IMR-90 (cell line): ENCODE measurements at regions not wholly inside any gene's neighbourhood (a gene's known extent, or its start where the extent isn't known, plus 50 kb on each side); places are given as distances from the start of the nearest gene placed in this dataset.

ENCODE experiments used
- ATAC-seq: fragments of 200-7000 bp; cut with Tn5 transposase; 2 replicates; pipeline ENCODE4 v1.9.1; 2020; ENCODE audit warnings: low read depth, mild to moderate bottlenecking, moderate library complexity
- BruUV-seq: library from RNA; stranded (reverse); fragments of 400-500 nt; replicated peaks from 2 replicates; lab custom pipeline; 2021; lab: Mats Ljungman, UMichigan
- CTCF ChIA-PET: fragments of 300-600 bp; formaldehyde crosslinking; extraction: SDS; loops from one replicate; lab custom pipeline; 2021; ENCODE audit warnings: antibody characterized with exemption; lab: Yijun Ruan, JAX
- POLR2A ChIA-PET: fragments of 300-600 bp; sonication (Branson Sonifier 250); formaldehyde crosslinking; loops from one replicate; lab custom pipeline; 2022; ENCODE audit warnings: antibody characterized with exemption; ENCODE audit not compliant: unreplicated experiment; lab: Charles Lee
- DNase-seq: peaks from one replicate; pipeline ENCODE4 v3.0.0; 2013
- H2AFZ ChIP-seq: replicated peaks from 2 replicates; pipeline ENCODE3; 2013; ENCODE audit warnings: low read length, mild to moderate bottlenecking; ENCODE audit not compliant: poor library complexity
- H2AK5ac ChIP-seq: 2 replicates; pipeline ENCODE4 v1.6.1; 2013; ENCODE audit warnings: low read depth, low read length, inconsistent platforms
- H2AK9ac ChIP-seq: replicated peaks from 2 replicates; pipeline ENCODE3; 2013; ENCODE audit warnings: mild to moderate bottlenecking, low read depth, low read length, moderate library complexity; ENCODE audit not compliant: poor library complexity
- H2BK120ac ChIP-seq: 2 replicates; pipeline ENCODE4 v1.6.1; 2013; ENCODE audit warnings: low read depth, low read length, inconsistent platforms
- H2BK15ac ChIP-seq: 3 replicates; pipeline ENCODE4 v1.6.1; 2013; ENCODE audit warnings: low read depth, low read length, inconsistent platforms
- H2BK20ac ChIP-seq: 2 replicates; pipeline ENCODE4 v1.6.1; 2013; ENCODE audit warnings: low read depth, mild to moderate bottlenecking, inconsistent platforms, low read length, moderate library complexity
- H2BK5ac ChIP-seq: 2 replicates; pipeline ENCODE4 v1.6.1; 2013; ENCODE audit warnings: mild to moderate bottlenecking, low read depth, low read length, inconsistent platforms; ENCODE audit not compliant: poor library complexity, severe bottlenecking
- H3K14ac ChIP-seq: replicated peaks from 2 replicates; pipeline ENCODE4 v1.6.1; 2013; ENCODE audit warnings: low read depth, low read length, inconsistent platforms
- H3K18ac ChIP-seq: 2 replicates; pipeline ENCODE4 v1.6.1; 2013; ENCODE audit warnings: low read depth, low read length, control low read depth
- H3K23ac ChIP-seq: 2 replicates; pipeline ENCODE4 v1.6.1; 2013; ENCODE audit warnings: low read depth, low read length, inconsistent platforms
- H3K27ac ChIP-seq: 2 replicates; pipeline ENCODE4 v1.5.1; 2013; ENCODE audit warnings: mild to moderate bottlenecking, control low read depth, low read length; ENCODE audit not compliant: insufficient read depth
- H3K27me3 ChIP-seq: 2 replicates; pipeline ENCODE4 v1.6.1; 2013; ENCODE audit warnings: low read length; ENCODE audit not compliant: control insufficient read depth, insufficient read depth
- H3K36me3 ChIP-seq: 2 replicates; pipeline ENCODE4 v1.6.1; 2013; ENCODE audit warnings: low read length, mixed read lengths; ENCODE audit not compliant: control insufficient read depth, insufficient read depth
- H3K4ac ChIP-seq: 2 replicates; pipeline ENCODE4 v1.6.1; 2013; ENCODE audit warnings: low read depth, low read length, inconsistent platforms
- H3K4me1 ChIP-seq: 2 replicates; pipeline ENCODE4 v1.6.1; 2013; ENCODE audit warnings: low read length, mixed read lengths; ENCODE audit not compliant: control insufficient read depth, insufficient read depth
- H3K4me2 ChIP-seq: 2 replicates; pipeline ENCODE4 v1.6.1; 2013; ENCODE audit warnings: low read depth, mild to moderate bottlenecking, control low read depth, low read length, moderate library complexity
- H3K4me3 ChIP-seq: 2 replicates; pipeline ENCODE4 v1.5.1; 2013; ENCODE audit warnings: low read depth, mild to moderate bottlenecking, control low read depth, low read length, moderate library complexity; ENCODE audit not compliant: insufficient read depth
- H3K56ac ChIP-seq: 2 replicates; pipeline ENCODE4 v1.6.1; 2013; ENCODE audit warnings: low read length, inconsistent platforms; ENCODE audit not compliant: insufficient read depth; ENCODE audit errors: extremely low read depth
- H3K79me1 ChIP-seq, 2 experiments: 2 replicates each; pipeline ENCODE4 v1.6.1; 2013; ENCODE audit warnings: low read length in 2 of 2, inconsistent platforms in 1 of 2, low read depth in 1 of 2
- H3K9ac ChIP-seq: 2 replicates; pipeline ENCODE4 v1.6.1; 2013; ENCODE audit warnings: low read depth, low read length, control low read depth
- H3K9me1 ChIP-seq: 2 replicates; pipeline ENCODE4 v1.6.1; 2013; ENCODE audit warnings: low read length, inconsistent platforms; ENCODE audit not compliant: insufficient read depth
- H3K9me3 ChIP-seq: 2 replicates; pipeline ENCODE4 v1.6.1; 2013; ENCODE audit warnings: low read length; ENCODE audit not compliant: control insufficient read depth, insufficient read depth
- H4K20me1 ChIP-seq: 2 replicates; pipeline ENCODE4 v1.6.1; 2013; ENCODE audit warnings: low read length, inconsistent platforms; ENCODE audit not compliant: insufficient read depth
- H4K5ac ChIP-seq: 2 replicates; pipeline ENCODE4 v1.6.1; 2013; ENCODE audit warnings: mild to moderate bottlenecking, low read depth, low read length, control low read depth
- H4K8ac ChIP-seq, 2 experiments: 2 replicates each; pipeline ENCODE4 v1.6.1; 2013; ENCODE audit warnings: low read depth in 2 of 2, low read length in 2 of 2, control low read depth in 1 of 2, inconsistent platforms in 1 of 2
- H4K91ac ChIP-seq: 2 replicates; pipeline ENCODE4 v1.6.1; 2013; ENCODE audit warnings: low read depth, low read length, inconsistent platforms; ENCODE audit not compliant: insufficient read depth
- BHLHE40 ChIP-seq: fragments of 150-350 bp; IDR thresholded peaks from 2 replicates; pipeline ENCODE4 v1.6.1; 2016; ENCODE audit warnings: mild to moderate bottlenecking, low read depth, low read length
- CHD1 ChIP-seq: IDR thresholded peaks from 2 replicates; pipeline ENCODE4 v1.6.1; 2012; ENCODE audit warnings: low read depth, low read length, improper control_type of control experiment
- CTCF ChIP-seq: conservative IDR thresholded peaks from 2 replicates; pipeline ENCODE4 v1.5.1; 2012; ENCODE audit warnings: mild to moderate bottlenecking, low read depth, low read length, improper control_type of control experiment
- ELK1 ChIP-seq: fragments of 150-350 bp; IDR thresholded peaks from 2 replicates; pipeline ENCODE4 v1.6.1; 2016; ENCODE audit warnings: low read depth, mild to moderate bottlenecking, low read length, moderate library complexity, borderline replicate concordance
- FOS ChIP-seq: fragments of 150-350 bp; IDR thresholded peaks from 2 replicates; pipeline ENCODE4 v1.6.1; 2016; ENCODE audit warnings: low read depth, low read length
- MAFK ChIP-seq: IDR thresholded peaks from 2 replicates; pipeline ENCODE4 v1.6.1; 2012; ENCODE audit warnings: low read depth, low read length, improper control_type of control experiment
- MXI1 ChIP-seq: IDR thresholded peaks from 2 replicates; pipeline ENCODE4 v1.6.1; 2012; ENCODE audit warnings: low read depth, mild to moderate bottlenecking, low read length, moderate library complexity, borderline replicate concordance
- NFE2L2 ChIP-seq: fragments of 150-350 bp; IDR thresholded peaks from 2 replicates; pipeline ENCODE4 v1.6.1; 2016; ENCODE audit warnings: low read depth, mild to moderate bottlenecking, low read length
- POLR2A ChIP-seq: IDR thresholded peaks from 2 replicates; pipeline ENCODE4 v1.6.1; 2012; ENCODE audit warnings: mild to moderate bottlenecking, low read depth, low read length
- RAD21 ChIP-seq: IDR thresholded peaks from 2 replicates; pipeline ENCODE4 v1.6.1; 2012; ENCODE audit warnings: low read length, improper control_type of control experiment
- RCOR1 ChIP-seq: IDR thresholded peaks from 2 replicates; pipeline ENCODE4 v1.6.1; 2012; ENCODE audit warnings: mild to moderate bottlenecking, low read length, improper control_type of control experiment; ENCODE audit not compliant: insufficient replicate concordance
- SMC3 ChIP-seq: fragments of 150-350 bp; IDR thresholded peaks from 2 replicates; pipeline ENCODE4 v1.6.1; 2016; ENCODE audit warnings: low read depth, mild to moderate bottlenecking, antibody characterized with exemption, low read length, moderate library complexity
- USF2 ChIP-seq: fragments of 150-350 bp; IDR thresholded peaks from 2 replicates; pipeline ENCODE4 v1.6.1; 2017; ENCODE audit warnings: mild to moderate bottlenecking, antibody characterized with exemption, low read length, low read depth
- WGBS, 2 experiments: methylation state at CpG; one replicate each; pipeline versions ENCODE4 v1.1.5 to v1.1.7; 2013; ENCODE audit warnings: missing lambda C conversion rate in 2 of 2; ENCODE audit not compliant: insufficient read length in 1 of 2; ENCODE audit errors: extremely low coverage in 2 of 2; 5-methylcytosine and 5-hydroxymethylcytosine counted together
- dilution Hi-C: fragments of 300-500 bp; cut with HindIII; formaldehyde crosslinking; loops from one replicate; pipeline ENCODE4 v1.14.3; 2018; ENCODE audit warnings: low sequenced_read_pairs; ENCODE audit not compliant: unreplicated experiment
- in situ Hi-C: fragments of 300-500 bp; cut with MboI; formaldehyde crosslinking; loops from 3 replicates; pipeline ENCODE4 v1.14.3; 2019; ENCODE audit warnings: low sequenced_read_pairs, inconsistent platforms, mixed read lengths
- intact Hi-C: fragments of 100-400 bp; cut with micrococcal nuclease; formaldehyde crosslinking; loops from 2 replicates; pipeline ENCODE4 v1.10.0; 2022

GRCh38 chr19:34576292-34576691 lies 94.7 kb downstream of the WTIP start:
- in situ Hi-C loops: no loop called here
- DNase-seq: no peak
- Histone ChIP-seq H4K20me1 (no peaks in the 10 kb centered on the region), H2AK9ac (no peak overlapping the region), H3K18ac (no peak overlapping the region), H3K56ac (no peak overlapping the region), H4K91ac (no peak overlapping the region), H2AFZ (no peak overlapping the region), H3K4me2 (no peak overlapping the region), H3K36me3 (no peaks in the 10 kb centered on the region), H3K27ac (no peak overlapping the region), H3K14ac (no peak overlapping the region), H3K9me3 (peaks cover 2% of the 10 kb centered on the region; the same call in 1 of the 2 replicates), H4K8ac (no peak overlapping the region), H3K4me3 (no peak overlapping the region), H3K9ac (no peak overlapping the region), H2BK15ac (no peak overlapping the region), H3K79me1 (no peaks in the 10 kb centered on the region), H2AK5ac (no peak overlapping the region), H3K23ac (no peak overlapping the region), H3K4me1 (no peaks in the 10 kb centered on the region), H2BK120ac (no peak overlapping the region), H3K9me1 (no peaks in the 10 kb centered on the region), H2BK20ac (no peak overlapping the region), H3K4ac (no peak overlapping the region), H3K27me3 (no peaks in the 10 kb centered on the region), H4K5ac (no peak overlapping the region), H2BK5ac (no peak overlapping the region)
- ATAC-seq: no peak
- TF ChIP-seq CTCF (no peak), CHD1 (no peak), ELK1 (no peak), USF2 (no peak), BHLHE40 (no peak), POLR2A (no peak), MAFK (no peak), MXI1 (no peak), RCOR1 (no peak), RAD21 (no peak), NFE2L2 (no peak), FOS (no peak), SMC3 (no peak)
- dilution Hi-C loops: no loop called here
- BruUV-seq: no TSS peak
- WGBS, 2 experiments: 73% methylated on average over 2 of the region's 5 CpGs; no CpG with 5 or more reads in 1 of the 2 experiments
- ChIA-PET POLR2A (no interaction called here), CTCF (no interaction called here)
- intact Hi-C loops: no loop called here
